HEK293 (cell line): ENCODE measurements at regions not wholly inside any gene's neighbourhood (a gene's known extent, or its start where the extent isn't known, plus 50 kb on each side); places are given as distances from the start of the nearest gene placed in this dataset.

Experiments
- CTCF ChIA-PET: fragments of 350-600 bp; formaldehyde crosslinking; extraction: SDS; loops from one replicate; lab custom pipeline; 2021; ENCODE audit warnings: antibody characterized with exemption; lab: Yijun Ruan, JAX
- POLR2A ChIA-PET: fragments of 300-600 bp; formaldehyde crosslinking; extraction: SDS; loops from one replicate; lab custom pipeline; 2020; ENCODE audit warnings: antibody characterized with exemption, inconsistent platforms; lab: Yijun Ruan, JAX
- H3K27ac ChIP-seq: fragments of 200-500 bp; sonication (Bioruptor generic); 2 replicates; pipeline ENCODE4 v1.5.1; 2014; ENCODE audit warnings: low read depth, low read length, control low read depth, inconsistent platforms; ENCODE audit errors: extremely low read depth
- H3K36me3 ChIP-seq, 2 experiments: fragments of 200-500 bp in 1 of 2; sonication (Bioruptor generic) in 1 of 2; 1 replicate in 1 of 2; 2 replicates in 1 of 2; pipeline ENCODE4 v1.5.1; 2014 to 2017; ENCODE audit warnings: inconsistent platforms in 2 of 2, low read length in 2 of 2; ENCODE audit not compliant: control insufficient read depth in 2 of 2, insufficient read depth in 1 of 2
- H3K4me1 ChIP-seq: fragments of 200-500 bp; sonication (Bioruptor generic); 2 replicates; pipeline ENCODE4 v1.5.1; 2014; ENCODE audit warnings: mild to moderate bottlenecking, low read length, inconsistent platforms; ENCODE audit not compliant: control insufficient read depth, insufficient read depth
- H3K4me3 ChIP-seq: 2 replicates; pipeline ENCODE4 v1.5.1; 2011; ENCODE audit warnings: low read depth, mild to moderate bottlenecking, control low read depth, low read length, moderate library complexity
- H3K9me3 ChIP-seq: fragments of 200-500 bp; sonication (Bioruptor generic); 2 replicates; pipeline ENCODE4 v1.5.1; 2014; ENCODE audit warnings: low read depth, low read length, inconsistent platforms; ENCODE audit not compliant: control insufficient read depth, insufficient read depth
- BCL6B ChIP-seq: fragments of 450-650 bp; formaldehyde crosslinking; IDR thresholded peaks from 2 replicates; pipeline ENCODE4 v1.5.1; 2017; ENCODE audit warnings: missing biosample characterization, missing genetic modification characterization
- HIC1 ChIP-seq: fragments of 450-650 bp; formaldehyde crosslinking; IDR thresholded peaks from 2 replicates; pipeline ENCODE4 v1.5.1; 2016; ENCODE audit warnings: missing biosample characterization, missing genetic modification characterization
- HOXA7 ChIP-seq: sonication (generic); formaldehyde crosslinking; IDR thresholded peaks from 2 replicates; pipeline ENCODE4 v1.8.1; 2022; ENCODE audit warnings: missing genetic modification reagents, borderline replicate concordance
- KLF16 ChIP-seq: fragments of 450-650 bp; formaldehyde crosslinking; IDR thresholded peaks from 2 replicates; pipeline ENCODE4 v1.5.1; 2017; ENCODE audit warnings: missing biosample characterization, missing genetic modification characterization
- KLF17 ChIP-seq: fragments of 450-650 bp; formaldehyde crosslinking; IDR thresholded peaks from 2 replicates; pipeline ENCODE4 v1.5.1; 2016; ENCODE audit warnings: missing biosample characterization, missing genetic modification characterization
- KLF9 ChIP-seq: fragments of 450-650 bp; formaldehyde crosslinking; IDR thresholded peaks from 2 replicates; pipeline ENCODE4 v1.5.1; 2016; ENCODE audit warnings: missing biosample characterization, missing genetic modification characterization, low read depth
- YY1 ChIP-seq: fragments of 450-650 bp; formaldehyde crosslinking; IDR thresholded peaks from 2 replicates; pipeline ENCODE4 v1.5.1; 2018; ENCODE audit warnings: missing biosample characterization, missing genetic modification characterization
- ZBTB8A ChIP-seq: fragments of 450-650 bp; formaldehyde crosslinking; IDR thresholded peaks from 2 replicates; pipeline ENCODE4 v1.5.1; 2016; ENCODE audit warnings: missing biosample characterization, missing genetic modification characterization
- ZNF138 ChIP-seq: fragments of 450-650 bp; formaldehyde crosslinking; IDR thresholded peaks from 2 replicates; pipeline ENCODE4 v1.5.1; 2016; ENCODE audit warnings: missing biosample characterization, missing genetic modification characterization, borderline replicate concordance
- ZNF19 ChIP-seq: fragments of 450-650 bp; formaldehyde crosslinking; IDR thresholded peaks from 2 replicates; pipeline ENCODE4; 2016; ENCODE audit warnings: missing biosample characterization, missing genetic modification characterization, low read depth
- ZNF2 ChIP-seq: fragments of 450-650 bp; formaldehyde crosslinking; IDR thresholded peaks from 2 replicates; pipeline ENCODE4 v1.5.1; 2016; ENCODE audit warnings: missing biosample characterization, missing genetic modification characterization
- ZNF202 ChIP-seq: fragments of 450-650 bp; formaldehyde crosslinking; IDR thresholded peaks from 2 replicates; pipeline ENCODE4 v1.5.1; 2016; ENCODE audit warnings: missing biosample characterization, missing genetic modification characterization, borderline replicate concordance
- ZNF214 ChIP-seq: fragments of 450-650 bp; formaldehyde crosslinking; IDR thresholded peaks from 2 replicates; pipeline ENCODE4 v1.5.1; 2017; ENCODE audit warnings: missing biosample characterization, mild to moderate bottlenecking, missing genetic modification characterization, borderline replicate concordance
- ZNF223 ChIP-seq: fragments of 450-650 bp; formaldehyde crosslinking; IDR thresholded peaks from 2 replicates; pipeline ENCODE4 v1.5.1; 2016; ENCODE audit warnings: missing biosample characterization, missing genetic modification characterization
- ZNF501 ChIP-seq: fragments of 450-650 bp; formaldehyde crosslinking; IDR thresholded peaks from 2 replicates; pipeline ENCODE4 v1.5.1; 2016; ENCODE audit warnings: missing biosample characterization, missing genetic modification characterization
- ZNF514 ChIP-seq: fragments of 450-650 bp; formaldehyde crosslinking; IDR thresholded peaks from 2 replicates; pipeline ENCODE4 v1.5.1; 2016; ENCODE audit warnings: missing biosample characterization, missing genetic modification characterization
- ZNF585B ChIP-seq: fragments of 450-650 bp; formaldehyde crosslinking; IDR thresholded peaks from 2 replicates; pipeline ENCODE4 v1.5.1; 2016; ENCODE audit warnings: missing biosample characterization, missing genetic modification characterization
- ZNF610 ChIP-seq: fragments of 450-650 bp; formaldehyde crosslinking; IDR thresholded peaks from 2 replicates; pipeline ENCODE4 v1.5.1; 2016; ENCODE audit warnings: missing biosample characterization, missing genetic modification characterization, borderline replicate concordance
- ZNF660 ChIP-seq: fragments of 450-650 bp; IDR thresholded peaks from 2 replicates; pipeline ENCODE4 v1.5.1; 2018; ENCODE audit warnings: missing biosample characterization, mild to moderate bottlenecking, missing genetic modification characterization
- ZNF670 ChIP-seq: fragments of 450-650 bp; formaldehyde crosslinking; IDR thresholded peaks from 2 replicates; pipeline ENCODE4 v1.5.1; 2016; ENCODE audit warnings: missing biosample characterization, missing genetic modification characterization, low read depth
- ZNF704 ChIP-seq: fragments of 450-650 bp; formaldehyde crosslinking; IDR thresholded peaks from 2 replicates; pipeline ENCODE4 v1.5.1; 2016; ENCODE audit warnings: missing biosample characterization, missing genetic modification characterization
- ZSCAN5A ChIP-seq: fragments of 450-650 bp; formaldehyde crosslinking; IDR thresholded peaks from 2 replicates; pipeline ENCODE4 v1.5.1; 2016; ENCODE audit warnings: missing biosample characterization, missing genetic modification characterization

- TF ChIP-seq KLF9 (tag by site-specific recombination) (no peak), YY1 (tag by site-specific recombination) (peak; percentile 34; the same call in 1 of the 2 replicates), ZNF19 (tag by site-specific recombination) (no peak), ZNF501 (tag by site-specific recombination) (0 out of 2 replicates have a peak, but pooled peaks have one; percentile 21), ZNF223 (tag by site-specific recombination) (no peak), ZNF660 (no peak)
- TF ChIP-seq, all 188 proteins: peak for 38
Observed at GRCh38 chr12:74980510-74980909, 229.1 kb downstream of the KCNC2 start (continued).

GRCh38 chr12:74981541-74981940 is 228.1 kb downstream of the KCNC2 start:
- no peak for TF ChIP-seq ZNF610
- TF ChIP-seq ZBTB8A (tag by site-specific recombination): no peak
- TF ChIP-seq ZNF514 (tag by site-specific recombination): no peak
- TF ChIP-seq BCL6B (tag by site-specific recombination): no peak
- TF ChIP-seq ZNF138 (tag by site-specific recombination): no peak
- TF ChIP-seq ZNF202 (tag by site-specific recombination): no peak
- TF ChIP-seq ZNF704 (tag by site-specific recombination): no peak
- no peak for TF ChIP-seq HIC1 (tag by site-specific recombination)
- no peak for TF ChIP-seq ZSCAN5A
- no peak for TF ChIP-seq KLF16
- no peak for TF ChIP-seq KLF9 (tag by site-specific recombination)
- TF ChIP-seq ZNF660: no peak
- TF ChIP-seq HOXA7 (CRISPR knock-in tag): no peak
- no peak for TF ChIP-seq ZNF585B
- no peak for TF ChIP-seq ZNF2 (tag by site-specific recombination)
- TF ChIP-seq ZNF214 (tag by site-specific recombination): no peak
- TF ChIP-seq KLF17 (tag by site-specific recombination): no peak
- no peak for TF ChIP-seq ZNF670
- Histone ChIP-seq H3K36me3 (no peaks in the 10 kb centered on the region), H3K9me3 (no peaks in the 10 kb centered on the region), H3K4me3 (no peak overlapping the region), H3K27ac (no peak overlapping the region), H3K4me1 (peaks cover 18% of the 10 kb centered on the region)
- ChIA-PET CTCF (no interaction called here), POLR2A (no interaction called here)
